COLO668 (cell line): ENCODE measurements at regions not wholly inside any gene's neighbourhood (a gene's known extent, or its start where the extent isn't known, plus 50 kb on each side); places are given as distances from the start of the nearest gene placed in this dataset.

ENCODE experiments used
- DNase-seq: peaks from one replicate; lab custom pipeline; 2025; ENCODE audit not compliant: unreplicated experiment; lab: John Stamatoyannopoulos, UW

DNA sequence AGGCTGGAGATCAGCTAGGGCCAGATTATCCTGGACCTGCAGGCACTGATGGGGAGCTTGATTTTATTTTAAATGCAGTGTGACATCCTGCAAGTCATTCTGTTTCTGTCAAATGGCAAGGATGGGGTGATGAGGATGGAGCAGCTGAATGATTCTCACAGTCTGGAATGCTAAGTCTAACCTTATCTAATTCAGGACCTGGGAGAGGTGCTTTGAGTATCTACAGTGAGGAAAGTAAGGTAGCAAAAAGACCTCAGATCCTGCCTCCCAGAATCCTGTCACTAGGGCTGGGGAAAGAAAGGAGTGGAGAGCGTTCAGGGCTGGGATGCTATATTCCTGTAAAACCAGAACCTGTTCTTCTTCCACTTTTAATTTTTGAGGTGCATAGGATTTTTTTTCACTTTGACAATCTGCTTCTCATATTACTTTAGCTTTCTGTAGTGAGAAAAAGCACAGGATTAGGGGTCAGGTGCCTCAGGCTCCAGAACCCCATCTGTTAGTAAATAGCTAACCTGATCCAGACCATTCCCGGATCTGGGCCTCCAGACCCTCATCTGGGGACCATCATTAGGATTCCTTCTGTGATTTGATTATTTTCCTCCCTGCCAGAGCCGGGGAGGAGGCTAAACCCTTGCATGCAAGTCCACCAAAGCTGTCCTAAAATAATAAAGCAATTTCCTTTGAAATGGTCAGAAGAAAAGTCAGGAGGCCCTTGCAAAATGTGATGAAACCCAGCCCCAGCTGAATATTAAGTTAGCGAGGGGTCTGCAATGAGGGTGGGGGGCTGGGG is 54.7 kb downstream of the ASCL1 start:
- DNase-seq = no peak

DNA sequence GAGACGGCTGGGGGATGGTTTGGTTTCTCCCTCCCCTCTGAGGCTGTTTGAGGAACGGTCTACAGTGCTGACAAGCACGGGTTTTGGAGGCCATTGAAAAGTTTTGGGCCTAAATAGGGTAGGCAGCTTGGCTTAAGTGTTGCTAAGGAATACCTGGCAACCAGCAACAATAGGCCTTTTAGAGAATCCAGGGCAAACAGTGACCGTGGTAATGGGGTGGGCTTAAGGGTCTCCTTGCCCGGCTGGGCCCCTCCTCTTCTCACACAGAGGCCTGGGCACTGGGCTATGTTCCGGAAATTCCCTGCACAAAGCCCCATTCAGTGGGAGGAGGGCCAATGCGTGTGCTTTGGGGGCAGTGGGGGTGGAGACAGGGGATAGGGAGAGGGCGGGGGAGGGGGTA is 55.4 kb downstream of the ASCL1 start:
- no peak for DNase-seq

DNA sequence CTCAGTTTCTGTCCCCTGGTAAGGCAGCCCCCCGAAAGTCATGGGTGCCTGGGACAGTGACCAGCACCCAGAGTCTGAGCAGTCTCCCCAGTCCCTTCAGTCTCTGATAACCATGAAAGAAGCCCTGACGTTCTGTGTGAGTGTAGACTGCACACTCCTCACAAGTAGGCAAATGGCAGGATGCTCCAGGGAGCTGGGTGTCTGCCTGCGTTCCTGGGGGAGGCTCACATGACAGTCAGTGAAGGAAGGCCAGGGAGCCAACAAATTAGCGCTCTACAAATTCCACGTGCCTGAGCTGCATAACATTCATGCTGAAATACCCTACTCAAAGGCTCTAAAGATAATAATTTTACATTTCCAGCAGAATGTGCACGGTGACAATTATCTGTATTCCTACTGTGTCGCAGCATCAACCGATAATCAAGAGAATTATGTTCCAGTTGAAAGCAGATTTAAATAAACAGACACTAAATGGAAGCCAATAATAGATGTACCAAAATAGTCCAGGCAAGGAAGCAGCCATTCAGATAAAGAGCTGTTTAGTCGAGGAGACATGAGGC is 56.3 kb downstream of the ASCL1 start:
- no peak for DNase-seq

DNA sequence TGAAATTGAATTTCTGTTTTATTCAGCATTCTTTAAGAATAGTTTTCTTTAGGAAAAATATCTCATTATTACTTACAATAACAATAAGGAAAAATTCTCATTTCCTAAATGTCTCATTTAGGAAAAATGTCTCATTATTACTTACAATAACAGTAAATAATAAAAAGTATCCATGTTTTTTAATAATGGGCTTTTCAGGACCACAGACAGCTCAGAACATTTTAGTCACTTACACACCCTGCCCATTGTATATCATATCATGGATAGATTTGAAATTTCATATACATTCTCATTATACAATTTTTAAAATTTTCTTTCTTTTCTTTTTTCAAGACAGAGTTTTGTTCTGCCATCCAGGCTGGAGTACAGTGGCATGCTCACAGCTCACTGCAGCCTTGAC is 58.9 kb downstream of the ASCL1 start:
- DNase-seq = no peak

DNA sequence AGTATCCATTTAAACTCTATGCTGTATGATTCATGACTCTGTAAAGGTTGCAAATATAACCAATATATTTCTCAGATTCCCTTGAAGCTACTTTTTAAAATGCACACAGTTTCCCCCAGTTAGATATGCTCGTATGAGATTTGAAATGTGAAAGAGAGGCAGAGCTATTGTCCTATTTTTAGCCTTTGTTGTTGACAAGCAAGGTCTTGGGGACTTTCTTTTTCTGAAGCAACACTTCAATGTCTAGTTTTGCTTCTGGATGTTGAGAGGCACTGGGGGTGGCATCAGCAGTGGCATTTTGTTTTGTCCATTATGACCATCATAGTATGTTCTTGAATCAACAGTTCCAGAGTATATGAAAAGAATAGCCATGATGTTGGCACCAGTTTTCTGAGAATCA is 63.4 kb downstream of the ASCL1 start:
- DNase-seq = no peak

DNA sequence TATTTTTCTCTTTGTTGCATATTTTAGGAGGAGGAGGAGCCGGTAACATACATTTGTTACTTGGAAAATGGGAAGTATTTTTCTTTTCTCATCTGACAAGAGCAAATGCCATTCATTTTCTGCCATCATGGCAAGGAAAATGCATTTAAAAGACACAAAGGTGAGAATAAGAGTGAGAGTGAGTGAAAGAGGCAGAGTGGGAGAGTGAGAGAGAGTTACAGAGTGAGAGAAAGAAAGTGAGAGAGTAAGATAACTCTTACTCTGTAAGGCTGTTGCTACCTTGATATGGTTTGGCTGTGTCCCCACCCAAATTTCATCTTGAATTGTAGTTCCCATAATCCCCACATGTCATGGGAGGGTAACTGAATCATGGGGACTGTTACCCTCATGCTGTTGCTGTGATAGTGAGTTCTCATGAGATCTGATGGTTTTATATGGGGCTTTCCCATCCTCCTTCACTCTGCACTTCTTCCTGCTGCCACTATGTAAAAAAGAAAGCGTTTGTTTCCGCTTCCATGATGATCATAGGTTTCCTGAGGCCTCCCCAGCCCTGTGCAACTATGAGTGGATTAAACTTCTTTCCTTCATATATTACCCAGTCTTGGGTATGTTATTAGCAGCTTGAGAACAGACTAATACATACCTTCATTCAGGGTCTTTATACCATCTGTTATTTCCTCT is 64.2 kb downstream of the ASCL1 start:
- no peak for DNase-seq

DNA sequence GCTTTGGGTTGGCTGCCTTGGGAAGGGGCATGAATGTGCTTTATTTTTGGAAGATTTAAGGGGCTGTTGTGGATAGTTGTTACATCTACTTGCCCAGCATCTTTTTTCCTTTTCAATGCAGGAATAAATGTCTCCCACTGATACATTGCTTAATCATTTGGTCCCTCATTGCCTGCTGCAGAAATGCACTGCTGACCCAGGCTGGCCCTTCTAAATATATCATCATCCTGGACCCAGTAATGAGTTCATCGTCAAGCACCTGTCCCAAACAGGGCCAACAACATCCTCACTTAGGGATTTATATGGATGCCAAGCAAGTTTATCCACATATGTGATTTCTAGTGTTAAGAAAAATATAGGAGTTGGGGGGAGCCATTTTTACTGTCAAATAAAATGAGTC is 67.2 kb downstream of the ASCL1 start:
- DNase-seq = no peak

DNA sequence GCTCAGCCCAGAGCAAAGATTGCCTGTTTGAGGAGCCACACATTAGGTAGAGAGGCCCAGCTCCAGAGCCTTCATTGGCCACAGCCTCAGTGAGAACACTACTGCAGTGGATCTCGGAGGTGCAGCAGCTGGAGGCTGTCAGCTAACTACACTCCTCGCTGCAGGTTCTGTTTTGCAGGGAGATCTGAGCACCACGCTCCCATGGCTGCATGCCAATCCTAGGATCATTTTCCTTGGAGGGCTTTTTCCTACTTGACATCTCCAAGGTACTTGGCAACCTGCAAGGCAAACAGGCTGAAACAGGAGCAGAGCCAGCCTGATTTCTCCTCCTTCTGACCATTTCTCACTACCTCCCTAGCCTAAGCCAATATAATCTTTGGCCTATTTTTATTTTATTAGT is 69.2 kb downstream of the ASCL1 start:
- DNase-seq = peak; percentile 31

DNA sequence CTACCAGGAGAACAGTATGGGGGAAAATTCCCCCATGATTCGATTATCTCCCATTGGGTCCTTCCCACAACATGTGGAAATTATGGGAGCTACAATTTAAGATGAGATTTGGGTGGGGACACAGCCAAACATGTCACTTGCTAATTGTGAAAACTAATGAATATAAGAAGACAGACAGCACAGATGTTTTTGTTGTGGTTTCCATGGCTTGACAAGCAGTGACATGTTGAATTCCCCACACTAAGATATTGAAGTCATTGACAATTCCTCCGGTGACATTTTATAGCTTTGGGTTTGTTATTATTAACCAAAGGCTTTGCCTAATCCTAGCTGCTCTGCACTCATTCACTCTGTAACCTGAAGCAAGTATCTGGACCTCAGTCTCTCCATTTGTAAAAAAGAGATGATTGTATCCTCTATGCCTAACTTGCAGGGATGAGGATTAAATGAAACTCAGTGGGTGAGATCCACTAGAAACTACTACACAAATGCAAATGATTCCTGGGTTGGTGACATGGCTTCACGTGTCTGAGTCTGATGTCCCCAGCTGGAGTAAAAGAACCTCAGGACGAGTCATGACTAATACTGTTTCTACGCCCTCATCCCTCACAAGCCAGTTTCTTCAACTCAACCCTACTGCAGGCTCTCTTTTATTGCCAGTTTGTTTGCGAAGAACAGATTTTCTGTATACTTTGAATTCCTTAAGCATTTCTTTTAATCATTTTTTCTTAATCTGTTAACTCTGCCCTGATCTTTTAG is 71.6 kb downstream of the ASCL1 start:
- DNase-seq = no peak

DNA sequence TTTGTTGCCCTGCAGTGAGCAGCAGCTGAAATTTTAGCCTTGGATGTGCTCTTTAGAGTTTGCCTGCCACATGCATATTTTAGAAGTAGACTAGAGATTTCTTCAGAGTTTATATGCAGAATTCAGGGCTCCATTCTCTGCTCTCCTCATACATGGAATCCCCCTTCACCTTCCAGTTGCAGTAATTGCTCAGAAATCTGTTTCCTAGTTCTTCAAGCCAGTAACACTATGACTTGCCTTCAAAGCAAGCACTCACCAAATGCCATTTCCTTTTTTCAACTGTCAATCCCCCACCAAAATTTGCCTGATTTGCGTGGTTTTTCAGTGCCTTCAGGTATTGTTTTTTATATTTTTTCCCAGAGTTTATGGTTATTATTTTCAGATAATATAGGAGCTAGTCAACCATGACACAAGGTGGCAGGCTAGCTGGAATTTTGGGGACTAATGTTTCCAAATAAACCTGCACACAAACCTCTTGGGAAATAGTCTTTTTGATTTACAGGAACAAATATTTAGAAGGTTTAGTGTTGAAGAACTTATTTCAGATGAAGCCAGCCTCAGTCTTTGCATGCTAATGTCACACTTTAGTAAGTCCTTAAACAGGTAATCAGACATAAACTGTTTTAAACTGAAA is 79.2 kb downstream of the ASCL1 start:
- DNase-seq = no peak

DNA sequence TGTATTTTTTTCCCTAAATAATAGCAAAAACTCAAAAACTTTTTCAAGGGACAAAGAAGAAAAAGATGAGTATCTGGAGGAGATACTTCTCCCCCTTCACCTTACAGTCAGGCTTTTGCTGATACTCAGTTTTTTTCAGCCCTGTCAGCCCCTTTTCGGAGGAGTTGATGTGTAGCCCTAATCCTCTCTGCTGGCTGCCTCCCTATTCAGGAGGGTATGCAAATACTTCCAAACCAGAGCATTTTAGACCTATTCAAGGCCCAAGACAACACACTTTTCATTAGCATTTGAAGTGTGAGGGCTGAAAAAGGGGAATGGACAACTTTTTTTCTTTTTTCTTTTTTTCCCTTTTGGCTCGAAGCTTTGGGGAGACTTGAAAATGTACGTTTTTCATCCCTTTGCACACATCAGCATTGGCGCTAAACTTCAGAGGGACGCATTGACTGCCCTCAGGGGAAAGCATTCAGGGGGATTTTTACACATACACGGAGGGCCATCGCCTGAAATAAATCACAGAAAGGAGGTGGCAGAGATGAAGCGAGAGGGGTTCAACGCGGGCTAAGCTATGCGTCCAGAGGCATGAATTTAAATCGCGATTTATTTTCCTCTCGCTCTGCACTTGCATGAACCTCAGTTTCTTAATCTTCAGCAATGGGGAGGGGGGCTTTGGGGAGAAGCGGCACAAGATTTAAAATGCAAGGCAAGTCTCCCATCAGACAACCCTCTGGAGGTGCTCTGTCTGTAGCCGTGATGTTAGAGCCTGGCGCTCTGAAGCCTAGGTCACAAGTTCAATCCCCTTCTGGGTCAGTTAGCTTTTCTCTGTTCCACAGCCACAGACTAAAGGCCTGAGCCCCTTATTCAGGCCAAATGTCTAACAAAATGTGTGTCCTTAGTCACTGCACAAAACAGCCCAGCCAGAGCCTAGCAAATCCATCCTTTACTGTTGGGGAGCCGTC is 86.3 kb downstream of the ASCL1 start:
- DNase-seq = no peak

DNA sequence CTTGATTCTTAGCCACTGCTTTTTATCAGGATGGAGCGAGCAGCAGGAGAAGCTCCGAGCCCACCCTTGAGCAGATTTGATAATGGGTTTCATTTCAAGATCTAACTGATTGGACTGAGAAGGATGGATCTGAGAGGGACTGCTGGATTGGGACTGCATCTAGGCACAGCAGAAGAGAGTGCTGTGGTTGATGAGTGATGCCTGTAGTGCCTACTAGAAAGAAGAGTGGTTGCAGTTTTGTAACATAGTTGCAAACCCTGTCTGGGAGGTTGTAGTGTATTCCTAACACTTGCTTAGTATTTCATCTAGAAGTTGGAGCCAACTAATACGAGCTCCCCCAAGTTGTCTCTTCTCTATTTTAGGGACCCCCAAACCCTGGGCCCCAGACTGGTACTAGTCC is 88.7 kb downstream of the ASCL1 start:
- no peak for DNase-seq

DNA sequence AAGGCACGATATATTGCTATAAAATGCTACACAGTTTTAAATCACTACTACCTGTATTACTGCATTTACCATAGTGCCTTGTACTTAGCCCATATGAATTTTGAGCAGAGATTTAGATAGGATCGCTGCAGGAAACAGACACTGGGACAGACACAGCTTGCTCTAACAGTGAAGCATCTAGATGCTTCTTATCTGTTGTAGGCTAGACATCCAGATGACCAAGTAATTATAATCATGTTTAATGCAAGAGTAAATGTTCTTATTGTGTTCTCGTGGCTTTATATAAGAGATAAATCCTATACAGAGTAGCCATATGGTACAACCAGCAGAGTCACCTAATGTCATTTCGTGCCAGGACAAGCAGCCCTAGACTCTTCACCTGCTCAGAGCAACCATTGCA is 92.8 kb downstream of the ASCL1 start:
- no peak for DNase-seq

DNA sequence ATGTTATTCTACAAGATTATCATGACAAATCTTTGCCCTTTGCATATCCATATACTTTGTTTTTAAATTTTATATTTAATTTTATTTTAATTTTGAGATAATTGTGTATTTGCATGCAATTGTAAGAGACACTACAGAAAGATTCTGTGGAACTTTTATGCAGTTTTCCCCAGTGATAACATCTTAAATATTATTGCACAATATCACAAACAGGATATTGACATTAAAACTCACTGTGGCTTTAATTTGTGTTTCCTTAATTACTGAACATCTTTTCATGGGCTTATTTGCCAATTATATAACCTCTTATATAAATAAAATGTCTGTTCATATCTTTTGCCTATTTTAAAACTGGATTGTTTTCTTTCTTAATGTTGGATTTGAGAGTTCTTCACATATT is 95.6 kb downstream of the ASCL1 start:
- no peak for DNase-seq

DNA sequence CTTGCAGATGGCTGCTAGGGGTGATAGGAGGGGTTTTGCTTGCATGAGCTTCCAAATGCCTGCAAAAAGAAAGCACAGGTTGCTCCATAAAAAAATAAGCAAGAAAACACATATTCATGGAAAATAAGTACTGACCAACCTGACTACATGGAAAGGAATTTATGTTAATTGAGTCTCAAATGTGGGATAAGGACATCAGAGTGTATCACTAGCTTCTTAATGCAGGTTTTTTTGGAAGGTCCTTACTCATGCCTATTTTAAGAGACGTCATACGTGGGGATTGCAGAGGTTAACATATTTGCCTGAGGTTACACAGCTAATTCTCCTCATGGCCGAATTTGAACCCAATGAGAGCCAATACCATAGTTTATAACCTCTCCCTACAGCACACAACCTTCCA is 116.2 kb downstream of the ASCL1 start:
- DNase-seq = no peak

DNA sequence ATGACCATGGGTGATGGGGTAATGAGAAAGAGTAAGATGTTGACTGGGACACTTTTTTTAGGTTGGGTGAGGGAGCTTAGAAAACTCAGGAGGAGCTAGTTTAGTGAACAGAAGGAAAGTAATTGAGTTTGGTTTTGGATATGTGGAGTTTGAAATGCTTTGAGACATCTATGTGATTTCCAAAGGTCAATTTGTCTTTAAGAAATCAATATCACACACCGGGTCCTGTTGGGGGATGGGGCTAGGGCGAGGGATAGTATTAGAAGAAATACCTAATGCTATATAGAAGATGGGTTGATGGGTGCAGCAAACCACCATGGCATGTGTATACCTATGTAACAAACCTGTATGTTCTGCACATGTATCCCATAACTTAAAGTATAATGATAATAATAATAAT is 118.4 kb downstream of the ASCL1 start:
- no peak for DNase-seq

DNA sequence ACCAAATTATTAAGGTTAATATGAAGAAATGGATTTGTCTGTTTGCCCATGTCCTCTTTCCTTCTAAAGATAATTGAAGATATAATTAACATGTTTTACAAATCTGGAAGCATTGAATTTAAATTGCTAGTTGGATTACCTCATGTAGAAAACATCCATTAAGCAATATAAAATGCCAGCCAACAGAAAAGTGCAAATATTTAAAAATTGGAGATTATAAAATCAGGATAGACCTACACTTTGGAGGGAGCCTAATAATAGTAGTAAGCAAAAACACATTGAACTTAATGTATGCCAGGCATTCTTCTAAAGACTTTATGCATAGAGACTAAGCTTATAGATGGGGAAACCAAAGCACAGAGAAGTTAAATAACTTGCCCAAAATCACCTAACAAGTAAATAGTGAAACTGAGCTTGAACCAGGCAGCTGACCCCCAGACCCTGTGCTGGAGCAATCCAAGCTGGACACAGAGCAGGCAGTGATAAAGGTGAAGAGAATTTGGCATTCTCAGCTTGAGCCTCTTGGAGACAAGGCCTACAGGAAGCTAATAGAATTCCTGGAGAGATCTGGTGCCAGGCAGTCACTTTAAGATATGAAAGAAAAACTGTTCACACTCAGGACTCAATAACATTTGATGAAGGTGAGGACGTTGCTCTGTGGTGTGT is 119.8 kb downstream of the ASCL1 start:
- DNase-seq = no peak

DNA sequence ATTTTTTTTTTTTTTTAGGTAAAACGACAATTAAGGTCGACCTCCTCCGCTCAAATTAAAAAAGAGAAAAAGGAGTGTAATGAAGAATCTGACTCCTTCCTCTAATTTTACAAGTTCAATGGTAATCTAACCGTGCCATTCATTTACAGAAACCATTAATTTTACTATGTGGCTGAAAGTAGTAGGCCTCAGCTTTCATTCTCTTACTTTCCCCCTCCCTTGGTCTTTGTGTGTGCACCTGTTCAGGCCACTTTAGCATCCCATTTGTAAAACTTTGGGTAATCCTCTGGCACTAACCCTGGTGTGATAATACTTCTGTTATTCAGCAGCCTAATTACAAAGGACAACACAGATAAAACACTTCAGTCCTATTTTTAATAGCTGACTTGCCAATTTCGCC is 128.1 kb downstream of the ASCL1 start:
- no peak for DNase-seq

DNA sequence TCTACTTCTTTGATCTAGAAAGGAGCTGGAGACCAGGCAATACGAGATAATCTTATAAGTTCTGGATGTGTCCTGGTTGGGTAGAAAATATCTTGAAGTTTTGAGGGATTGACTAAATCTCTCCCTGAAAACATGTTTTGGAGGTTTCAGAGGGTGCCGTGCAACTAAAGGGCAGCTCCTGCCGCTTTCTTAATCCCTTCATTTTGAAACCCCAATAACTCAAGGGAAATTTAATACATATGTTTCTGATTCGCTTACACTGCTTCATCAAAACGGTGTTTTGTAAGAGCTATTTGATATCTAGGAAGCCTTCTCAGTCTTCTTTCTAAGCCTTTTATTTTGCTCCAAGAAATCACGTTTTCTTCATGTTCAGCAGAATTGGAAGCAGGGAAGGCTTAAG is 129.0 kb downstream of the ASCL1 start:
- DNase-seq = no peak
